ENCODE measurements at regions not wholly inside any gene's neighbourhood (a gene's known extent, or its start where the extent isn't known, plus 50 kb on each side); places are given as distances from the start of the nearest gene placed in this dataset.

- no peak for DNase-seq
Measured at GRCh38 chr10:14389981-14390590, 59.4 kb upstream of the FRMD4A start.

- DNase-seq: no peak
Measured at GRCh38 chr10:14385596-14386593, 55.2 kb upstream of the FRMD4A start.

- no peak for DNase-seq
Measured at GRCh38 chr10:14384915-14385314, 54.2 kb upstream of the FRMD4A start.

- no peak for DNase-seq
Measured at GRCh38 chr10:14384116-14384730, 53.5 kb upstream of the FRMD4A start.

- no peak for DNase-seq
Measured at GRCh38 chr10:14383266-14383665, 52.5 kb upstream of the FRMD4A start.

- no peak for DNase-seq
Measured at GRCh38 chr10:14382531-14382930, 51.8 kb upstream of the FRMD4A start.

- DNase-seq: no peak
Measured at GRCh38 chr10:14382022-14382421, 51.3 kb upstream of the FRMD4A start.

- DNase-seq: no peak
Measured at GRCh38 chr10:14381475-14381874, 50.8 kb upstream of the FRMD4A start.

- DNase-seq: no peak
Measured at GRCh38 chr10:14380746-14381145, 50.0 kb upstream of the FRMD4A start.
